PC-9 (cell line): ENCODE measurements at regions not wholly inside any gene's neighbourhood (a gene's known extent, or its start where the extent isn't known, plus 50 kb on each side); places are given as distances from the start of the nearest gene placed in this dataset.

Experiments
- EZH2 ChIP-seq: fragments of 200-600 bp; sonication (generic); IDR thresholded peaks from 2 replicates; pipeline ENCODE4 v1.8.0; 2017; ENCODE audit warnings: antibody characterized with exemption, low read depth
- TF ChIP-seq, protein P1 (sequence below): fragments of 200-600 bp; sonication (generic); conservative IDR thresholded peaks from 2 replicates; pipeline ENCODE4 v1.6.1; 2017; ENCODE audit warnings: mixed run types, antibody characterized with exemption, mild to moderate bottlenecking, moderate library complexity

DNA sequence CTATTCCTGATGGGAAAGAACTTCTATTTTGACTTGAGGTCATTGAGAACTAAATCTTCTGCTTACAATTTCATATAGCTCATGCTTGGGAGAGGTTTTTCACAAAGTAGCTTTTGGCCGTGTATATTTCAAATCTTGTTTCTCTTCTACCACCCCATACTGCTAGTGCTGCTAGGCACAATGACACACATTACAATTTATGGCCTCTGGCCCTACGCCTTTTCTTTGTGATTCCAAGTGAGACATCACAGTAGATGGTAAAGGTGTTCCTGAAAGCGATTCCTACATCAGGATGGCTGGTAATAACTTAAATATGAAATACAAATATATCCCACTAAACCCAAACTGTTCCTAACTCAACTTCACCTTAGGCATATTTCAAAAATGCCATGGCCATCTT, 101.1 kb downstream of the ATXN3L start:
- TF ChIP-seq, protein P1, sequence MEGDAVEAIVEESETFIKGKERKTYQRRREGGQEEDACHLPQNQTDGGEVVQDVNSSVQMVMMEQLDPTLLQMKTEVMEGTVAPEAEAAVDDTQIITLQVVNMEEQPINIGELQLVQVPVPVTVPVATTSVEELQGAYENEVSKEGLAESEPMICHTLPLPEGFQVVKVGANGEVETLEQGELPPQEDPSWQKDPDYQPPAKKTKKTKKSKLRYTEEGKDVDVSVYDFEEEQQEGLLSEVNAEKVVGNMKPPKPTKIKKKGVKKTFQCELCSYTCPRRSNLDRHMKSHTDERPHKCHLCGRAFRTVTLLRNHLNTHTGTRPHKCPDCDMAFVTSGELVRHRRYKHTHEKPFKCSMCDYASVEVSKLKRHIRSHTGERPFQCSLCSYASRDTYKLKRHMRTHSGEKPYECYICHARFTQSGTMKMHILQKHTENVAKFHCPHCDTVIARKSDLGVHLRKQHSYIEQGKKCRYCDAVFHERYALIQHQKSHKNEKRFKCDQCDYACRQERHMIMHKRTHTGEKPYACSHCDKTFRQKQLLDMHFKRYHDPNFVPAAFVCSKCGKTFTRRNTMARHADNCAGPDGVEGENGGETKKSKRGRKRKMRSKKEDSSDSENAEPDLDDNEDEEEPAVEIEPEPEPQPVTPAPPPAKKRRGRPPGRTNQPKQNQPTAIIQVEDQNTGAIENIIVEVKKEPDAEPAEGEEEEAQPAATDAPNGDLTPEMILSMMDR = no peak
- no peak for TF ChIP-seq EZH2
